K562 (cell line): ENCODE measurements at regions not wholly inside any gene's neighbourhood (a gene's known extent, or its start where the extent isn't known, plus 50 kb on each side); places are given as distances from the start of the nearest gene placed in this dataset.

Source experiments
- CREM ChIP-seq: IDR thresholded peaks from 2 replicates; pipeline ENCODE4 v1.6.1; 2014; ENCODE audit warnings: antibody characterized with exemption, low read depth
- CTCF ChIP-seq, 3 experiments: IDR thresholded peaks in 2 of 3; conservative IDR thresholded peaks in 1 of 3; 2 replicates each; pipeline ENCODE4 v1.5.1; 2011 to 2012; ENCODE audit warnings: low read length in 3 of 3, mild to moderate bottlenecking in 3 of 3, control low read depth in 2 of 3, improper control_type of control experiment in 1 of 3, inconsistent platforms in 1 of 3, low read depth in 1 of 3, mixed read lengths in 1 of 3, moderate library complexity in 1 of 3; ENCODE audit not compliant: insufficient read depth in 2 of 3
- EP400 ChIP-seq: fragments of 450-650 bp; IDR thresholded peaks from 2 replicates; pipeline ENCODE4 v1.6.1; 2017; ENCODE audit warnings: antibody characterized with exemption, mild to moderate bottlenecking, moderate library complexity
- EZH2 ChIP-seq: IDR thresholded peaks from 2 replicates; pipeline ENCODE4 v1.6.1; 2012; ENCODE audit warnings: low read depth, mild to moderate bottlenecking, inconsistent platforms, low read length, borderline replicate concordance
- FOXK2 ChIP-seq, 2 experiments: fragments of 450-650 bp; IDR thresholded peaks in 1 of 2; conservative IDR thresholded peaks in 1 of 2; 2 replicates each; pipeline ENCODE4 v1.6.1; 2016; ENCODE audit warnings: low read depth in 2 of 2, mild to moderate bottlenecking in 1 of 2
- FOXP1 ChIP-seq: sonication (generic); formaldehyde crosslinking; IDR thresholded peaks from 2 replicates; pipeline ENCODE4 v1.8.0; 2022; ENCODE audit warnings: mild to moderate bottlenecking, missing genetic modification reagents
- NFXL1 ChIP-seq: fragments of 450-650 bp; formaldehyde crosslinking; IDR thresholded peaks from 2 replicates; pipeline ENCODE4 v1.4.0; 2021; ENCODE audit warnings: mild to moderate bottlenecking
- NFYB ChIP-seq: IDR thresholded peaks from 2 replicates; pipeline ENCODE4 v1.6.1; 2011; ENCODE audit warnings: mild to moderate bottlenecking, moderate library complexity; ENCODE audit not compliant: insufficient read length; ENCODE audit errors: extremely low read depth
- PPARD ChIP-seq: fragments of 250-450 bp; sonication (Bioruptor Pico); IDR thresholded peaks from 2 replicates; pipeline ENCODE4 v1.8.0; 2022; ENCODE audit warnings: inconsistent platforms, mild to moderate bottlenecking, moderate library complexity
- RCOR1 ChIP-seq, 2 experiments: IDR thresholded peaks; 2 replicates each; pipeline ENCODE4 v1.6.1; 2012; ENCODE audit warnings: low read depth in 2 of 2, low read length in 2 of 2, borderline replicate concordance in 1 of 2, improper control_type of control experiment in 1 of 2
- TCF7L2 ChIP-seq: fragments of 150-350 bp; IDR thresholded peaks from 2 replicates; pipeline ENCODE4 v1.6.1; 2016; ENCODE audit warnings: low read depth, mild to moderate bottlenecking, low read length, moderate library complexity
- ZNF133 ChIP-seq: fragments of 250-450 bp; sonication (Bioruptor Pico); IDR thresholded peaks from 2 replicates; pipeline ENCODE4 v1.4.0; 2020; ENCODE audit warnings: mild to moderate bottlenecking

GRCh38 chr13:103403148-103403740, 337.0 kb upstream of the SLC10A2 start:
- TF ChIP-seq CTCF (IDR thresholded peaks at IDR 0.05 in 2 of 3, conservative IDR thresholded peaks at IDR 0.05 in 1 of 3; ENCODE audit: insufficient read depth in 2 of 3, low read depth in 1 of 3, low read length in 3 of 3) (no peak), NFXL1 (CRISPR knock-in tag) (no peak), ZNF133 (CRISPR knock-in tag) (no peak), EP400 (no peak), RCOR1 (IDR thresholded peaks at IDR 0.05; ENCODE audit: borderline replicate concordance in 1 of 2, low read depth in 2 of 2, low read length in 2 of 2) (no peak), PPARD (no peak), NFYB (no peak), EZH2 (no peak), CREM (no peak), TCF7L2 (no peak), FOXP1 (CRISPR knock-in tag) (no peak), FOXK2 (conservative IDR thresholded peaks at IDR 0.05 in 1 of 2, IDR thresholded peaks at IDR 0.05 in 1 of 2; ENCODE audit: low read depth in 2 of 2) (no peak)
